NCI-H226 (cell line): ENCODE measurements at regions not wholly inside any gene's neighbourhood (a gene's known extent, or its start where the extent isn't known, plus 50 kb on each side); places are given as distances from the start of the nearest gene placed in this dataset.
"Not testable (repeated sequence)": the region's sequence is repeated elsewhere in the genome, so short reads cannot be mapped to it uniquely, and the experiment has no call there.

Experiments used
- DNase-seq: peaks from one replicate; pipeline ENCODE4 v3.0.0-alpha.2; 2015

DNA sequence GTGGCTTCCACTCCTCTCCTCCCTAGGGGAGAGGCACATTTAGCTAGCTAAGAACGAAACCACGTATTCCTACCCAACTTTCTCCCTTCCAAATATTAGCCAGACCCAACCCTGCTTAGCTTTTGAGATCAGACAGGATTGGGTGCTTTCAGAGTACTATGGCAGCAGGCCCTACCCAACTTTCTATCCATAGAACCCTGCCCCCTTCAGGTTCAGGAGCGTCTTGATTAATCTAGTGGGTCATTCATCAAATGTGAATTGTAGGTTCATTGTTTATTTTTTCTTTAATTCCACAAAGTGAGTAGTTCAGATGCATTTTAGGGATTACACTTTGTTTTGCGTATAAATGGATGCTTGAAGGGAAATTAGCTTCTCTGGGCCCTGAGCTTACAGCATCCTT lies 188.3 kb downstream of the MIB1 start:
- no peak for DNase-seq

GRCh38 chr18:21930177-21930576 lies 189.6 kb downstream of the MIB1 start:
- DNase-seq, result no peak

GRCh38 chr18:21933931-21934765 lies 193.6 kb downstream of the MIB1 start:
- DNase-seq, result no peak

DNA sequence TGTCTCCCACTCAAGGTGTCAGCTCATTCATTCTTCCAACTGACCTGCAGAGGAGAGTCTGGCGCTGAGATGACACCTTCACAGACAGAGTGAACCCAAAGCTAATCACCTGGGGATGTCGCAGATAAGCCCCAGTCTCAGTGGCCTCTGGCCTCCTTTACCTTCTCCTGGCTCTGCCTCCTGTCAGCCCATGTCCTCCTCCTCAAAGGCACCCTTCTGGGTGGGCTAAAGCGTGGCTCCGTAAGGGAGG lies 194.1 kb downstream of the MIB1 start:
- no peak for DNase-seq

DNA sequence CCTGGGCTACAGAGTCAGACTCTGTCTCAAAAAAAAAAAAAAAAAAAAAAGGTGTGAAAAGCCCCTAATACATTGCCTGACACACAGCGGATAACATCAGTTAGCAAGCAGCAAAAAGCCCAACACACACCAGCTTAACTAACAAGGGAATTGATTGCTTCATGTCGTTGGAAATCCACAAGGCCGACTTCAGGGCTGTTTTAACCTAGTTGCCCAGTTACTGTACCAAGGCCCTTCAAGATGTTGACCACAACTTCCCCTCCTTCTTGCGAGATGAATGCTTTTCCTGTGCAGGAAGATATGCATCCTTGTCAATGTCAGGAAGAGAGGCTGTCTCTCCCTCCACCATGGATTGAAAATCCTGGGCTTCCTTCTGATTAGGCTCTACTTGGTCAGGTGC lies 202.9 kb downstream of the MIB1 start:
- peak; percentile 12 for DNase-seq

DNA sequence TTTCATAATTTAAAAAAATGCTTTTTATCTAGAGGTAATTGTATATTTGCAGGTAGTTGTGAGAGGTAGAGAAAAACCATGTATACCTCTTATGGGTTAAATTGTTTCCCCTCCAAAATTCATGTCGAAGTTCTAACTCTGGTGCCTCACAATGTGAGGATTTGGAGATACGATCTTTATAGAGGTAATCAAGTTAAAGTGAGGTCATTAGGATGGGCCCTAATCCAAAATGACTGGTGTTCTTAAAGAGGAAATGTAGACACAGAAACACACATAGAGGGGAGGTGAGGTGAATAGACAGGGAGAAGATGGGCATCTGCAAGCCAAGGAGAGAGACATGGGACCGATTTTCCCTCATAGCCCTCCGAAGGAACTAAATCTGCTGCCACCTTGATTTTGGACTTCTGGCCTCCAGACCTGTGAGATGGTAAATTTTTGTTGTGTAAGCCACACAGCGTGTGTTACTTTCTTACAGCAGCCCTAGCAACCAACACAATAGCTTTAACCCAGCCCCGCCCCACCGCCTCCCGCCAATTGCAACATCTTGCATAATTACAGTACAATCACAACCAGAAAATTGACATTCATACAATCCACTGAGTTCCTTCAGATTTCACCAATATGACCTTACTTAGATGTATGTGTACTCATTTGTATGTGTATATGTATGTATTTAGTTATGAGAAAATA lies 208.9 kb downstream of the MIB1 start:
- no peak for DNase-seq

GRCh38 chr18:21955757-21956652 lies 213.4 kb upstream of the GATA6 start:
- DNase-seq, result peak; percentile 51

DNA sequence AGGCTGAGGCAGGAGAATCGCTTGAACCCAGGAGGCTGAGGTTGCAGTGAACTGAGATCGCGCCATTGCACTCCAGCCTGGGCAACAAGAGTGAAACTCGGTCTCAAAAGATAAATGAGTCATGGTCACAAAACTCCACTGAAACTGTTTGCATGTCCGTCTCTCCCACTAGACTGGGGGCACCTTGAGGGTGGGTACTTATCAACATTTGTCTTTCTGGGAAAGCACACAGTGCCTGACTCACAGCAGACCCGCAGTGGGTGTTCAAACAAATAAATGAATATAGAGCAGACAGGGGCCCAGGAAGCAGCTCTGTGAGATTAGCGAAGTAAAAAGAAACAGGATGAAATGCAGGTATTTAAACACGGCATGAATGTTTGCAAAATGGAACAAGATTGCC lies 211.1 kb upstream of the GATA6 start:
- DNase-seq, result no peak

DNA sequence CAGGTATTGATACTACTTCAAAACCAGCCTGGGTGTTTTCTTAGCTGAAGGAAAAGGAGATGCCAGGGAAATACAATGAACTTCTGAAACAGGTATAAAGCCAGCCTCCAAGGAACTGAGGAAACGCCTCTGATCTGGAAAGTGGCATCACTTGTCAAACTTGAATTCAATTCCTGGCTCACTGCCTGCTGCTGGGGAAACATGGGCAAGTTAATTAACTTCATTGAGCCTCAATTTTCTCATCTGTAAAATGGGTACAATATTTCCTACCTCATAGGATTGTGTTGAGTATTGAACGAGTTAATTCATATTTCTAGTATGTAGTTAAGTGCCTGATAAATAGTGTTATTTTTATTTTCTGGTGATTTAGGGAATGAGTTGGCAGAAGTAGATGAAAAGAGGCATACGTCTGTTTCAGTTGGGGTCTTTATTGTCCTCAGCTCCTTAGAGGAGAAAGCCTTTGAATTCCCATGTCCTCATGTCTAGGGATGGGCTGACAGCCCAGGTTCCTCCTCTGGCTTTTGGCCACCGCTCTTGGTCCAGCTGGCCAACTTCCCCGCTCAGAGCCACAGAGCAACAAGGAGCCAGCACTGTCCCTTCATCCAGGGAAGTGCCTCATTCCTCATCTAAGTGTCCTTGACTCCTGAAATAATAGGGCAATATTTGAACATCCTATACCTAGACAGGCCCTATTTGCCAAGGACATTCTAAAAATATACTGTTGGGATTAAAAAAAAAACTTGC lies 210.5 kb upstream of the GATA6 start:
- DNase-seq, result no peak

- no peak for DNase-seq
These were observed 209.2 kb upstream of the GATA6 start for GRCh38 chr18:21960189-21960588.

DNA sequence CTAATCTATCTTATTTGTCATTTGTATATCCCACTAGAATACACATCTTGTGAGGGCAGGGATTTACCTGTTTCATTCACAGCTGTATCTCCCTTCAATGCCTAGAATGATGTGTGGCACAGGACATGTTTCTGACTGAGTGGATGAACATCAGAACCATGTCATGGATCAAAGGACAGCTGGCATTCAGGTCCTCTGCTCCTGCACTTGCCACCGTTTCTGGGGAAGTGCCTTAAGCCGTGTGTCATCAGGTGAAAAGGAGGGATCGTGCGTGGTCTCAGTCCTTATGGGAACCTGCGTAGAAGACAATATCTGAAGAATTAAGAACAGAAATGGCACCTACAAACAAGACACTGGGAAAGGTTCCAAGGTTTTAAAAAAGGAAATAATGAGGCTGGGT lies 206.1 kb upstream of the GATA6 start:
- no peak for DNase-seq

- no peak for DNase-seq
These were observed 201.1 kb upstream of the GATA6 start for GRCh38 chr18:21968338-21968737.

- DNase-seq, result no peak
These were observed 197.1 kb upstream of the GATA6 start for GRCh38 chr18:21972281-21972680.

GRCh38 chr18:21975954-21976353 lies 193.4 kb upstream of the GATA6 start:
- DNase-seq, result not testable (repeated sequence)

DNA sequence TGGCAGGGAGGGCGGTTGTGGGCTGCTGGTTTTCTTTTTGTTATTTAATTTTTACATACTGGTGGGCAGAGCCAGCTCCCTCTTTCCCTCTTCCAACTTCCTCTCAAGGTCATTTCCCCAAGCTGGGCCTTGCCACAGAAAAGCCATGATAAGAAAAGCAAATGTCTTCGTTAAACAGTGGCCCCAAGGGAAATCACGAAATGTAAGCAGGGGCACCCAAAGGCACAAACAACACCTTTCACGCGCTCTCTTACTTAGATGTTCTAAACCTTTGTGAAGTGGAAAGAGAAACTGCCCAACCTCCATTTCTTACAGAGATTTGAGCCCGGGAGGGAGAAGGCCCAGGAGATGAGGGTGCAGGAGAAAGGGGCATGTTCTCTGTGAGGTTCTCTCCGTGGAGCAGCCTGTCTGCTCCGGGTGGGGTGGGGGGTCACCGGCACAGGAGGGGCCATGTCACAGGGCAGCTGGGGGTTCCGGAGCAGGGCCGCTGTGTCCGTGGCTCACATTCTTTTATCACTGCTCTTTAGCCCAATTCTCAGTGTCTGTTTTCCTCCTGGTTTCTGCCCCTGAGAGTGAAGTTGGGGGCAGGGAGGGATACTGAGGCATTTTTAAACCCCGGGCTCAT lies 190.7 kb upstream of the GATA6 start:
- DNase-seq, result no peak

- DNase-seq, result no peak
These were observed 190.2 kb upstream of the GATA6 start for GRCh38 chr18:21979171-21979560.

DNA sequence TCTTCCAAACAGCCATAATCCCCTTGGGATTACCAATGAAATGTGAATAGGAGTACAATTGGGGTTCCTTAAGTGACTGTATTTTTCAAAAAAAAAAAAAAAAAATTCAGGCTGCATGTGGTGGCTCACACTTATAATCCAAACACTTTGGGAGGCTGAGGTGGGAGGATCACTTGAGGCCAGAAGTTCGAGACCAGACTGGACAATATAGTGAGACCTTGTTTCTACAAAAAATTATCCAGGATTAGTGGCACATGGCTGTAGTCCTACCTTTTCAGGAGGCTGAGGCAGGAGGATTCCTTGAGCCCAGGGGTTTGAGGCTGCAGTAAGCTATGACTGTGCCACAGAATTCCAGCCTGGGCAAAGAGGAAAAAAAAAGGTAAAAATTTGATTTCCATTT lies 189.6 kb upstream of the GATA6 start:
- DNase-seq, result no peak

DNA sequence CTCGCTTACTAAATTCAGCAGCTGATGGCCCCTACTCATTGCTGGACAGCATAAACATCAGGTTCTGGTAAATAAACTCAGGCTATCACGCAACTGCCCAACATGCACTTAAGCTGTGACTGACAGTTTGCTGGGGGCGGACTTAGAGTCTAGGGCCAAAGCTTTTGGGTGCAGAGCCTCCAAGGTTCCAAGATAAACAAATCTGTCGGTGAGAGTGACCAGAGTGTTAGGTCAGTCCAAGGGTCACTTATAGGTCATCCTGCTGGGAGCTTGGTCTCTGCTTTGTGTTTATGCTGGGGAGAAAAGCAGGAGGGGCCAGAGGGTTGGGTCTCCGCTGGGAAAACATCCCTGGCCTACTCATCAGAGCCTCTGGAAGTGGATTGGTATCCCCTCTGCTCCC lies 188.6 kb upstream of the GATA6 start:
- DNase-seq, result no peak

GRCh38 chr18:21981489-21981888 lies 187.9 kb upstream of the GATA6 start:
- not testable (repeated sequence) for DNase-seq

- DNase-seq, result no peak
These were observed 178.3 kb upstream of the GATA6 start for GRCh38 chr18:21991081-21991534.

DNA sequence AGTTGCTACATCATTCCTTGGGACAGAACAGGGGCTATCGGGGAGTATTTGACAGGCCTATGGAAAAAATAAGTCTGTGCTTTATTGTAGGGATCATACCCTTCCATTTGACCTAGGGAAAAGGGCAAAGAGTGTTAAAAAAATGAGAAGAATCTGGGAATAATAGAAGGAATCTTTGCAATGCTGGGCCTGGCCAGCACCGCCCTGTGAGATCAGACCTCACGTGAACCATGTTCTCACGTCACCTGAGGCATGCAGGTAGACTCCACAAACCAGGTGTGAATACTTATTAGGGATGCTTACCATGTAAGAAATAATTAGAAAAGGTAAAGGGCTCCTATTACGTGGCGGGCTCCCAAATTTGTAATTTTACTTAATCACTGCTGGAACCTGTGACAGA lies 177.5 kb upstream of the GATA6 start:
- DNase-seq, result no peak

GRCh38 chr18:21996351-21996826 lies 173.0 kb upstream of the GATA6 start:
- DNase-seq, result no peak
